ENCODE measurements at regions not wholly inside any gene's neighbourhood (a gene's known extent, or its start where the extent isn't known, plus 50 kb on each side); places are given as distances from the start of the nearest gene placed in this dataset.

DNA sequence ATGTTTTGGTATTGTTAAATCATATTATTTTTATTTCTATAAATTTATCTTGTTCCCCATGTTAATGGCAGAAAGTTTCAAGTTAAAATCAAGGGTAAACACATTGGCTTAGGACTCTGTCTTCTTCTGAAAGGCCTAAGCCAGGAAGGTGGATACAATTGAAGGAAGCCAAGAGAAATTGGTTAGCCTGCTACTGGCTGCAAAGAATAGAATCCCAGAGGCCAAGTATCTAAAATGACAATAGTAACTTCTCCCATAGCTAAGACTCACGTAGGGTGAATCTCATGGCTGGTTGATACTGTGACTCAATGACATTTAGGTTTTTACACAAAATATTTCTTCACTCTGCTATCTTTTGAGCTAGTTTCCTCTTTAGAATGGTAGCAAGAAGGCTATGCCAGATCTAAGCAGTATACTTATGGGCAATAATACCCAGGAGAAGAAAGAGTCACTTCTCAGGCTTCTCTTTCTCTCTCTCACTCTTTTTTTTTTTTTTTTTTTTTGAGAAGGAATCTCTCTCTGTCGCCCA, 621.5 kb upstream of the TBL1XR1 start:
- DNase-seq (ENCODE audit: low spot score), result no peak

DNA sequence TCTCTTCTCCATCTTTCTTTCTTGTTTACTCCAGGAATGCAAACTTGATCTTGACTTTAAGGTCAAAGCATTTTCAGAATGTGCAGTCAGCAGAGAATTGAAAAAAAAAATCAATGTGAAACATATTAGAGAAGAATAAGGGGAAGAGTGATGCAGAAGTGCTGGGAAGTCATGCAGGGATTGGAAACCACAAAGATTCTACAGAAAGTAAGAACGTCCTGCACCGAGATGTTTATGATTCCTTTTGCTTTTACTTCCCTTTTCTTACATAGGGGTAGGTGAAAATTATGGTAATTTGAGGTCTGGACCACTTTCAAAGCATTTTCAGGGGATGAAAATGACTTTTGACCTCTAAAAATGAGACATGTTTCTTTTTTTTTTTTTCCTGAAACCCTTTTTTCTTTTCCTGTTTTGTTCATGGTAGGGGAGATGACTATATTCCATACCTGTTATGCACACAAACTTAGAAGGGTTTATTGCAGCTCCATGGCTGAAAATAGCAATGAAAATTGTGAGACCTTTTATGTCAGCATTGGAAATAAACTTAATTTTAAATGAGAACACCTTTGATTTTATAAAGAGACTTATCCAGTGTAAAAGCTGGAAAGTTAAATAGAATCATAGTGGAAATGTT, 623.5 kb upstream of the TBL1XR1 start:
- DNase-seq (ENCODE audit: low spot score), result no peak

DNA sequence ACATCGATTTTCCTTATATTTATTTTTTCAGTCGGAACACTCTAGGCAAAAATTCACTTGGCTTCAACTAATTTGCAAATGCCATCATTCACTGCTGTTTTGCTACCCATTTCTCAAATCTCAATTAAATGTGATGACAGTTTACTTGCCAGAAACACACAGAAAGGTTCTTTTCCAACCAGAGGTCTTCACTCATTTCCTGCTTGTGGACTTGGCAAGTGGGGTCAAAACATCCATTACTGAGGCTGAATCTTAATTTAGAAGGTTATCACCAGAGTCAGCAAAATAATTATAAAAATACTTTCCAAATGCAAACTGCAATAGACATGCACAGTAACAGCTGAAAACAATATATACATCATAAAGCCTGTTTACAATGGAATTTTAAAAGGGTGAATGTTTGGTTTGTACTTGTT, 625.4 kb upstream of the TBL1XR1 start:
- DNase-seq (ENCODE audit: low spot score), result no peak

DNA sequence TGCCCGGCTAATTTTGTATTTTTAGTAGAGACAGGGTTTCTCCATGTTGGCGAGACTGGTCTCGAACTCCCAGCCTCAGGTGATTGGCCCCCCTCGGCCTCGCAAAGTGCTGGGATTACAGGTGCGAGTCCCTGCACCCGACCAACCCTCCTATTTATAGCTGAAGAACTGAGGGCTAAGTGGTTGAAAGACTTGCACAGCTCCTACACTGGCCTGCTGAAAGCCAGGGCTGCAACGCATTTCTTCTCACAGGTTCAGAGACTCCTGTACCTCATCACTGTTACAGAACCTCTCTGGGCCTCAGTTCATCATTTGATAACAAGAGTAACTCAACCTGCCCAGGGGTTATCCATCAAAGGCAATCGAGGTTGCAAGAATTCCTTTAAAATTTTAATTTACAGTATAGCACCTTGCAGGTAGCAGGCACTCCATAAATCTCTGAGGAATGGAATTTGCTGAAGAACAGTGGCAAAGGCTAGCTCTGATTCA, 626.5 kb upstream of the TBL1XR1 start:
- no peak for DNase-seq (ENCODE audit: low spot score)

DNA sequence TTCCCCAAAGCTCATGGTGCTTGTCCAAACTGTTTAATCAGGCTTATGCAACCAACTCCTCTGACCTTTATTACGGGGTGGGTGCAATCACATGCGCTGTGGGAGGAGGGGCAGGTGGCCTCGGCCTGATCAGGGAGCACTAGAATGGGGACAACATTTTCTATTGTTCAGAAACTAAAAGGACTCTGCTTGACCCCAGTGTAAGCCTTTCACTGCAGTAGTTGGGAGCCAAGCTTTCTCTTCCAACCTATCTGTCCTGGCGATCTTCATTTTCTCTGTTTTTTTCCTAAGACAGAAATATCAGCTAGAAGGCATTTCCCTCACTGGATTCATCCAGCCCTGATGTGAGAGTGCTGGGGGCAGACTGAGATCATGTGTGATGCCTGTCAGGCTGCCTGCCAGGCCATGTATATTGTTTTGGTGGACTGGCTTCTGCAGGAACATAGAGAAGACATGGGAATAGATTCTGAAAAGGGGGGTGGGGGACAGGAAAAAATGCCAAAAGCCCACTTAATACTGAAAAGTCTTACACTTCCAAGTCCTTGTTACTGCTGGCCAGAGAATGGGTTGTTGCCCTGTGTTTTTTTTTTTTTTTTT, 627.0 kb upstream of the TBL1XR1 start:
- peak; percentile 31 for DNase-seq (ENCODE audit: low spot score)

DNA sequence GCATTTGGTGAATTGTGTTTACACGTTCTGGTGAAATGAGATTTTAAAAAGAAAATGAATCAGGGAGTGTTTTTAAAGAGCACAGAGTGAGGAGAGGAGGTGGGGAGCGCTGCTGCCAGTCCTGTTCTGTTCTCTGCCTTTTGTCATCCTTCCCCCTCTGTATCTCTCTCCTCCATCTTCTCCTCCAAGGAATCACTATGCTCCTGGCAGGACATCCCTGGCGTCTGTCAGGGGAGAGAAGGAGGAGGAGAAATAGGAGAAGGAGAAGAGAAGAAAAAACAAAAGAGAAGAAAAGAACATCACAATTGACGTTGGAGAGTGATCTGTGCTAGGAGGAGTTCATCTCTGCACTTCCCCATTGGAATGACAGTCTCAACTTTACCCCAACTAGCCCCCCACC, 627.6 kb upstream of the TBL1XR1 start:
- no peak for DNase-seq (ENCODE audit: low spot score)

DNA sequence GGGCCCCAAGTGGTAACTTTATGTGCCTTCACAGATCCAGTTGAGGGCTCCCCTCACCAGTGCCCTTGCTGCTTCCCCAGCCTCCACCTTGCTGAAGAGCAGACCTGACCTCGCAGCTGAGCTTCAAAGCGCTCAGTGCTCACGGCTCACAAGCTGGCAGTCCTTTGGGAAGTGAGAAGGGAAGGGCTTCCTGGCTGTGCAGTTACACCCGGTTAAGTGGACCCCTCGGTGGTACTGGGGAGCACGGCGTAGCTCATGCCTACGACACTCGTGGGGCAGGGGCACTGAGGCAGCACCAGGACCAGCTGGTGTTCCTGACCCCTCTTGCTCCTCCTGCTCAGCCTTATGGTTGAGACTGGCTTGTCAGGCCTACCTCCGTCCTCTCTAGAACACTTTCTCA, 629.0 kb upstream of the TBL1XR1 start:
- no peak for DNase-seq (ENCODE audit: low spot score)

DNA sequence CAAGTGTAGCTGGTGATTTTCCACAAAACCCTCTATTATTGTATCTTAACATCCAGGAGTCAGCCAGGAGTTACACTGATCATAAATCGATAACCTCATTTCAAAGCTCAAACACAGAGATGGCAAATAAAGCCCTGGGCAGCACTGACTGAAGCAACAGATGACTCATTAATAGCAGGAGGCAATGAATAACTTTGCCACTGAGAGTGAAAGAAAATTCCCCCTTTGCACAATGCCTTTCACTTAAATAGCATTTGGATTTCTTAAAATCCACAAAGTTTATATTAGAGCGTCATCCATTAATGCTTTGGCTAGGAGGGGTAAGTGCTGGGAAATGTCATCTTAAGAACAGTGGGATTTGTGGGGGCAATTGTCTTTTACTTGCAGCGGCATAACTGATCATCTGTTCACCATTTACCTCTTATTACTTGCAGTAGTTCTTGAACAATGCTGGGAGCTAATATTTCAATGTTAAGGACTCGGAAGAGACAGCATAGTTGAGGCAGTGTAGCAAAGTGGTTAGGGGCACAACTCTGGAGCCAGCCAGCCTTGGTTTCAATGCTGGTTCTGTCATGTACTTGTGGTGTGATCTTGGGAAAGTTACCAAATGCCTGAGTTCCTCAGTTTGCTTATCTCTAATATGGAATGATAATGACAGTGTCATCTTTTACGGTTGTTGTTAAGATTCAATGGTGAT, 630.4 kb upstream of the TBL1XR1 start:
- DNase-seq (ENCODE audit: low spot score), result no peak

DNA sequence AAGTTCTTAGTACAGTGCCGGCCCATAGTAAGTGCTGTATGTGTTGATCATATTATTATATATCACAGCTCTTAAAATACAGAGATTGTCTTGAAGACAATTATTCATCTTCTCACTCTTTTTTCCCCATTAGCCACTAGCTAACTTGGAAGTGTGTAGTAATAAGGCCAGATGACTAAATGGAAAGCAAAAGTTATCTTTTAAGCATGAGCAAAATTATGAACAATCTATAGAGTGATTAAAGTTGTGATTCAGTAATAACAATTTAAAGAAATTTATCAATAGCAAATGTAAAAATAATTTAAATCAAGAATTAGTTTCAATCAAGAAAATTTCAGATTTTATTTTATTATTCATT, 630.9 kb upstream of the TBL1XR1 start:
- DNase-seq (ENCODE audit: low spot score), result no peak

DNA sequence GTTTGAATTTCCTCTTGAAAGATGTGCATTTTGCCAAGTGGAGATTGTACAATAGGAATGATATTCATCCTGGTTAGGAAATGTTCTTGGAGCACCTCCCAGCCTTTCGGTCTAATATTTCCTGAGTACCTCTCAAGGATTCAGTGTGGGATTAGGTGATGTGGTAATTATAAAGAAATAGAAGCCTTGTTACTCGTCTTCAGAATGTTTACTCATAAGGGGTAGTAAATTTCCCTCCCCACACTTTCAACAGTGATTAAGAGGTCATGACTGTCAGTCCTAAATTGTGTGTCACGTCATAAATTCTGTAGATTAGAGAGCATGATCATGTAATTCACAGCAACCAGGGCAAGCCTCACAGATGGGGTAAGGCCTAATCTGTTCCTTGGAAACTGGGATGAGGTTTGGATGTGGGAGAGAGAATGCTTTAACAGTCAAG, 633.1 kb upstream of the TBL1XR1 start:
- DNase-seq (ENCODE audit: low spot score), result no peak

DNA sequence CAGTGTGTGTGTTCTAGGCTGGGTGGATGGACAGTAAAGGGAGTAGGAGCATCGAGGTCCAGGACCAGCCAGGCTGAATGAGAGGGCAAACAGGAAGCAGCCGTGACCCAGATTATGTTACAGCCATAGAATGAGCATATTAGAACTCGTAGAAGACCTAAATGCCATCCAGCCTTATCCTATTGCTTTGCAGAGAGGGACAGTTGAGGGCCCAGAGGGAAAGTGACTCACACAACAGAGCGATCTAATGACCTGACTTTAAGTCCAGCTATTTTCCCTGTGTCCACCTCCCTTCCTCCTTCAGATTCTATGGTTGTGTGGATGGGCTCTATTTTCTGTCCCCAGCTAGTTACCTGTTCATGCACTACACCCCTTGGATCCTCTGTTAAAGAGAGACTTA, 634.1 kb upstream of the TBL1XR1 start:
- DNase-seq (ENCODE audit: low spot score), result no peak

DNA sequence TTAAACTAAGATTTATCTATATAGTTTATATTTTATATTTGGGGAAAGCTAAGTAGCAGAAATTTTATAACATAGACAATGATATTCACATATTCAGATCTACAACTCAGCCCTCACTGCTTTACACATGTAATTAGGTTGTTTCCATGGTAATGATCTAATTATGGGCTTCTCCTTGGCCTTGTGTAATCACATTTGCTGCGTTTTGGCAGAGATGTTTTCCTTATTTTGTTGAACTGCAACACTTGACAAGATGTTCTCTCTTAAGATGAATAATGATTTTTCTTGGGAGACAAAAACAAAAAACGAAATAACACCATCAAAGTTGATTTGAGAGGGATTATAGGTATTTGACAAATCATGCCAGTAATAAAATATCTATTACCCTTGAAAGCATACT, 635.6 kb upstream of the TBL1XR1 start:
- DNase-seq (ENCODE audit: low spot score), result no peak

DNA sequence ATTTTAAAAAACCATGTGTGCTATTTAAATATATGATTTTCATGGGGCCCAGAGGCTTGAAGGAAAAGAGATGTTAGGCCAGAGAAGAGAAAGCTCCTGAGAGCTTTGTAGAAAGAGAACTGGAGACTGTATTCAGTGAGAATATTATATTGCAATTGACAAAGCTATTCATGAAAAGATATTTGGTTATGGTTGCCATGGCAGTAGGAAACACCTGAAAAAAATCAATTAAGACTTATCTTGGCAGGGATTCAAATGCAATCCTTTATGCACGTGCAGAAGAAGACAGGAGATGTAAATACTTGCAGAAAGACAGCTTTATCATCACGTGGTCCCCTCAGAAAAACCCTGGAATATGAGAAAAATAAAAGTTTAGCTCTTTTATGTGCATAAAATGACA, 636.0 kb upstream of the TBL1XR1 start:
- DNase-seq (ENCODE audit: low spot score), result no peak

DNA sequence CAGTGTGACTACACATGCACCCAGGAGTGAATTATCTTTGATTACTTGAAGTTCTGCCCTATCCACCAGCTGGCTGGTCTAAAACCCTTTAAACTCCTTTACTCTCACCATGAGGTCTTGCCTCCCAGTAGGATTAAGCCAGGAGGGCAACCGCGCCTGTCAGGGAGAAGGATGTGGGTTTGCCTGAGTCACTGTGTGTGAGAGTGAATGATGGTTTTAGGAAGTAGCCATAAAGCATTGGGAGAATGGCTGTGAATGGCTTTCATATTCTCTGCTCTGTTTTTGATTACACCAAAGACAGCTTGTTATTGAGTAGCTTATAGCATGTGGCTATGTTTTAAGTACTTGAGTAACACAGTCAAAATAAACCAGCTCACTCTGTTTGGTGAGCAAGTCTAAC, 637.7 kb upstream of the TBL1XR1 start:
- no peak for DNase-seq (ENCODE audit: low spot score)

DNA sequence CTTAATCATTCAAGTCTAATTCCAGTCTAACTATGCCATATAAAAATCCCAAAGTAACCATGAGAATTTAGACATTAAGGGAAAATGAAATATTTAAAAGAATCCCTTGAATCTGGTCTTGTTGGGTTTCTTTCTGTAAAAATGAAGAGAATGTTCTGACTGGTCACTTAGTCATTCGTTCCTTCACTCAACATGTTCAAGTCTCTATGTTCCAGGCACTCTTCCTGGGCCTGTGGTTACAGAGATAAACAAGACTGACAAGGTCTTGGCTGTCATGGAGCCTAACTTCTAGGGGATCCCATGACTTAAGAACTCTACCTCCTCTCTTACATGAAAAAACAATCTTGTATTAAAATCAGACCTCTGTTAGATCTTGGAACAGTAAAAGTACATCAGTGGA, 638.6 kb upstream of the TBL1XR1 start:
- DNase-seq (ENCODE audit: low spot score), result no peak

DNA sequence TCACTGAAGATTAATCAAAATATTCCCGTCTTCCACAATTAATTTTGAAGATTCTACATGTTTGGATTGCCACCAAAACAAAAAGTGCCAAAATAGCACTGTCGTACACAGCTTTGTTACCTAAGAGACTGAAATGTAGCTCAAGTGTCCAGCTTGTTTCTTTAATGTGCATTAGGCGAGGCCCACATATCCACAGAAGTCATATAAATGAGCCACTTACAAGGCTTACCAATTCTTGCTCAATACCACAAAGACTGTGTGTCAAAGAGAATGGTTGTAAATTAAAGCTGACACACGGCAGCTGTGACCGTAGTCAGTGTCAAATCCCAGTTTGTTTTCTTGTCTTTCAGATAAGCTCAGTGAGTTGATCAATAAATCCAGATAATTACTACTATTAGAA, 639.4 kb upstream of the TBL1XR1 start:
- no peak for DNase-seq (ENCODE audit: low spot score)

DNA sequence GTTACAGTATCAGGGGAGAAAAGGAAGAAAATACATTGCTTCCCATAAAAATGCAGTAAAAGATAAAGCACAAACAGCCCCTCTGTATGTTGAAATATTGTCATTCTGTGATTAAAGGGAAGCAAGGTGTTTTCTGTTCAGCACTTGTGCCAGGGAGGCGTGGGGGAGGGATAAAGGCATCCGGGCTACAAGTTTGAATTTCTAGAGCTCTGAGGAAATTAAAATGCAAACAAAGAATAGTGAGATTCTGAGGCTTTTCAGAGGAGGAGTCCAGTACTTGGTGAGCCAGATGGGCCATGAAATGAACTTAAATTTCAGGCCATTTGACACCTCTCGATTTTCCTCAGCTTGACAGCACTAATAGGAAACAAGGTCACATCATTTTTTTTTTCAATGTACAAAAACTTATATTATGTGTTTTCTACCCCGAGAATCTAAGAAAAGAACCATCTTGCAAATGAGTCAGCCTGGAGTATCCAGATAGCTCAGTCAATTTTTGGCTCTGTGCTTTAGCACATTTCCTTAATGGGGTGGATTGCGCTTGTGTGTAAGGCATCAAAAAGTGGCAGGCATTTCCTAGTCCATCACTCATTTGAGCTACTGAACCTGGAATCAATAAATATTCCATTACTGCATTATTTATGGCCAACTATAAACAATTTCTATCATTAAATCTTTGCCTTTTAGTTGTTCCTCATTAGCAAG, 640.8 kb upstream of the TBL1XR1 start:
- no peak for DNase-seq (ENCODE audit: low spot score)

DNA sequence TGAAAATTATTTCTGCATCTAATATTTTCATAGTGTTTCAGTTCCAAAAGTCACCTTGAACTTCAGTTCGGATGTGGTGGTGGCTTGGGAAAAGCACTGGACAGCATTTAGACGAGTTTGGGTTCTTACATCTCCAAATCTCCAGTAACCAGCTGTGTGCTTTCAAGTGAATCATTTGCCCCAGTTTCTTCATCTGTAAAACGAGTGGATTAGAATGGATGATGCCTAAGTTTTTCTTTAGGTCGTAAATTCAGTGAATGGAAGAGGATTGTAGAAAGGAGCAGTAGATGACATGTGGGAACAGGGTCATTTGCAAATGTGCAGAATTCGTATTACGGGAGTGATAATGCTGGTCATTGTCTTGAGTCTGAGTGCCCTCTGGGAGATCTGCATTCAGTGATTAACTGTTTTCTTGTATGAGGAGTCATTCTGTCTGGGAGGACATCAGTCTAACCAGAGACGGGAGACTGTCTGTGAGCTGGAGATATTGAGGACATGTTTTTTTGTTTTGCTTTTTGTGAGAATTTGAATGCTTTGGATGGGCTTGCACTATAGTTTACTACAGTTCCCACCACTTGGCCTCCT, 641.6 kb upstream of the TBL1XR1 start:
- no peak for DNase-seq (ENCODE audit: low spot score)

DNA sequence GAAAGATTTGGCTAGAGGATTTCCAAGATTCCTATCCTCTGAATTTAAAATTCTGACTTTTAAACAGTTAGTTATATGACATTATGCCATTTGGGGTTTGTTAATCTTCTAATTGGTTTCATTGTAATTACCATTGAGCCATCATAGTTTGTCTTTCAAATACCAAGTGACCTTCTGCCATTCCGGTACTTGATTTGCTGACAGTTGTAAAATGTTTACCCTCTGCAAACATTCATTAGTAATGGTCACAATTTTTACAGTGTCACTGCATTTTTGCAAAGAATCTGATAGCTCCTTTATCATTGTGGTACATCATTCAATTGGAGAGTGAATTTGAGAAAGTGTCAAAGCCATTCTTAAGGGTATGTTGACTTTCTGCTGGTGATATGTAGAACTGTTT, 645.0 kb upstream of the TBL1XR1 start:
- no peak for DNase-seq (ENCODE audit: low spot score)

DNA sequence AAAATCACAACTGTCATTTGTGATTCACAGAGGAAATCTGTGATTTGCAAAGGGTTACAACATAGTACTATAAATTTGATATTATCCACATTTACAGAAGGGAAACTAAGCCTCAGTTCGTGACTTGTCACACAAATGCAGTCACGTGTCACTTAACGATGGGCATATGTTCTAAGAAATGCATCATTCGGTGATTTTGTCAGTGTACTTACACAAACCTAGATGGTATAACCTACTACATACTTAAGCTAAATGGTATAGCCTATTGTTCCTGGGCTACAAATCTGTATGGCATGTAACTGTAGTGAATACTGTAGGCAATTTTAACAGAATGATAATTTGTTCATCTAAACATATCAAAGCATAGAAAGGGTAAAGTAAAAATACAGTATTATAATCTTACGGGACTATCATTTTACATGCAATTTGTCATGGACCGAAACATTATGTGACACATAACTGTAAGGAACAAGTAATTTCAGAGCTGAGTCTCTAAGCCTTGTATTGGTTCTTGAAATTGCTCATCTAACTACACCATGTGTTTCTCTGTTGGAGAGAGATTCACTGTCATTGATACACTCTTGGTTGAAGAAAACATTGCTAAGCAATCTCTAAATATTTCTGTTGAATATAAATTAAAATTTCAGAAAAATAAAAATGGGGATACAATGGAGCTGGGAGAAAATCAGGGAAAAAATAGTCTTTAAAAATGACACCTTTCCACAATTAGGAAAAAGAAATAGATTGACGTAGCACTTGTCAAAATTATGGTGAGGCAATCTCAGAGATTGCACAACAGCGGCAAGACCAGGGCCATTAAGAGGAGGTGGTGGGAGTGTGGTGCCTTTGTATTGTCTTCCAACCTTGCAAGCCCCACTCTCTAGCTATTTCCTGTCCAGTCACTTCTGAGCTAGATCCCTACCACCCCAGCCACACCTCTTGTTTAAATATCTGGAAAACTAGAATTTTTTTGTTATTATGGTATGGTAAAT, 645.8 kb upstream of the TBL1XR1 start:
- DNase-seq (ENCODE audit: low spot score), result no peak

Data from pons (tissue), 1 donor.